HEK293T (cell line): ENCODE measurements at regions not wholly inside any gene's neighbourhood (a gene's known extent, or its start where the extent isn't known, plus 50 kb on each side); places are given as distances from the start of the nearest gene placed in this dataset.
"Not testable (repeated sequence)": the region's sequence is repeated elsewhere in the genome, so short reads cannot be mapped to it uniquely, and the experiment has no call there.

Source experiments
- CTCF ChIA-PET: fragments of 350-600 bp; formaldehyde crosslinking; extraction: SDS; loops from one replicate; lab custom pipeline; 2021; ENCODE audit warnings: antibody characterized with exemption, inconsistent platforms; lab: Yijun Ruan, JAX
- POLR2A ChIA-PET: fragments of 350-600 bp; formaldehyde crosslinking; extraction: SDS; loops from one replicate; lab custom pipeline; 2020; ENCODE audit warnings: antibody characterized with exemption, inconsistent platforms; lab: Yijun Ruan, JAX
- DNase-seq: peaks from one replicate; pipeline ENCODE4 v3.0.0; 2012; ENCODE audit warnings: mixed read lengths; ENCODE audit errors: extremely low spot score
- ARNT ChIP-seq: fragments of 450-650 bp; IDR thresholded peaks from 2 replicates; pipeline ENCODE4 v1.6.1; 2017; ENCODE audit warnings: mild to moderate bottlenecking
- BHLHE40 ChIP-seq: fragments of 450-650 bp; IDR thresholded peaks from 2 replicates; pipeline ENCODE4 v1.6.1; 2016; ENCODE audit warnings: mild to moderate bottlenecking, moderate library complexity, borderline replicate concordance
- CTBP1 ChIP-seq: fragments of 450-650 bp; IDR thresholded peaks from 2 replicates; pipeline ENCODE4 v1.6.1; 2016; ENCODE audit warnings: borderline replicate concordance
- ELF4 ChIP-seq: fragments of 450-650 bp; IDR thresholded peaks from 2 replicates; pipeline ENCODE4 v1.6.1; 2017; ENCODE audit warnings: antibody characterized with exemption
- FOXA1 ChIP-seq: fragments of 450-650 bp; IDR thresholded peaks from 2 replicates; pipeline ENCODE4 v1.6.1; 2016; ENCODE audit warnings: mild to moderate bottlenecking
- FOXK2 ChIP-seq: fragments of 450-650 bp; IDR thresholded peaks from 2 replicates; pipeline ENCODE4 v1.6.1; 2016; ENCODE audit warnings: mild to moderate bottlenecking
- FOXM1 ChIP-seq: fragments of 450-650 bp; IDR thresholded peaks from 2 replicates; pipeline ENCODE4 v1.6.1; 2017; ENCODE audit warnings: mild to moderate bottlenecking, borderline replicate concordance
- HDGF ChIP-seq: fragments of 450-650 bp; IDR thresholded peaks from 2 replicates; pipeline ENCODE4 v1.6.1; 2017; ENCODE audit warnings: antibody characterized with exemption, borderline replicate concordance
- L3MBTL2 ChIP-seq: fragments of 450-650 bp; conservative IDR thresholded peaks from 2 replicates; pipeline ENCODE4 v1.6.1; 2016; ENCODE audit warnings: mild to moderate bottlenecking
- LEF1 ChIP-seq: fragments of 450-650 bp; IDR thresholded peaks from 2 replicates; pipeline ENCODE4 v1.6.1; 2017; ENCODE audit warnings: mild to moderate bottlenecking, borderline replicate concordance
- NFRKB ChIP-seq: fragments of 450-650 bp; IDR thresholded peaks from 2 replicates; pipeline ENCODE4 v1.6.1; 2016; ENCODE audit warnings: mild to moderate bottlenecking, moderate library complexity
- SP1 ChIP-seq: fragments of 450-650 bp; IDR thresholded peaks from 2 replicates; pipeline ENCODE4 v1.6.1; 2017
- SUZ12 ChIP-seq: fragments of 450-650 bp; IDR thresholded peaks from 2 replicates; pipeline ENCODE4 v1.6.1; 2016; ENCODE audit warnings: mild to moderate bottlenecking
- TARDBP ChIP-seq: fragments of 450-650 bp; IDR thresholded peaks from 2 replicates; pipeline ENCODE4 v1.6.1; 2016
- ZNF384 ChIP-seq: fragments of 450-650 bp; IDR thresholded peaks from 2 replicates; pipeline ENCODE4 v1.6.1; 2016
- TF ChIP-seq, protein P1 (sequence below): fragments of 450-650 bp; IDR thresholded peaks from 2 replicates; pipeline ENCODE4 v1.6.1; 2016

DNA sequence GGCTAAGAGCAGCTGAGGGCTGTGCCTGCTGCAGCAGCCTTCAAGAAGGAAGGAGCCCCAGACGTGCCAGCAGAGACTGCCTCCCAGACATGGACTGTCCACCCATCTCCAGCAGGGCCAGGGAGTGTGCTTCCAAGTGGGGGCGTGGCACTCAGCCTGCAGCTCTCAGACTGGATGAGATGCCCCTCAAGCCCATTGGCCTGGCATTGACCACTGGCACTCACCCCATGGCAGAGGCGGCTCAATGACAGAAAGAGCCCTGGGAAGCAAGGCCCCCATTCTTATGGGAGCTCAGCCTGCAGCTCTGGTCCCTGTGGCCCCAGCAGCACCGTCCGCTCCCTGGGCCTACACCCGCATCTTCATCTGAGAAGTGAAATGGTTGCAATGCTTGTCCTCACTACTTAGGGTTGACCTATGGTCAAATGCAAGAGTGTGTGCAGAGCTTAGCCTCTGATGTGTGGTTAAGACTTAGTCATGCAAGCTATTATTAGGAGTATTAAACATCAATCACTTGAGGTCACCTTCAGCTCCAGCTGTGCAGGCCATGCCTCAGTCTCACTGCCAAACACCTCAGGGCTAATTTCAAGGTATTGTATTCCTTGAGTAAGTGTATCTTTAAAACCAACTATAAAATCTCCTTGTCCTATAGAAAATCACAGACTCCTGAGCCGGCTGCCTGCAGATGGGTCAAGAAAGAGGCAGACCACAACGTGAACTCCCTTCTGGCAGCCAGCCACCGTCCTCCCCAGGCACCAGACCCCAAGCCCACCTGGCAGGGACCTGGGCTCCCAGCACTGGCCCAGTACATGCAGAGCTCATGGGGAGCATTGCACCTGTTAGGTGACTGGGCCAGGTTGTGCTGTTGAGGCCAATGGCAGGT lies 194.8 kb downstream of the NDUFA10 start:
- ChIA-PET POLR2A (no interaction called here), CTCF (no interaction called here)
- no peak for DNase-seq
- TF ChIP-seq ARNT (no peak), ELF4 (no peak), LEF1 (no peak), SP1 (no peak), HDGF (no peak), NFRKB (no peak), FOXA1 (no peak), FOXM1 (no peak), L3MBTL2 (no peak), SUZ12 (no peak), ZNF384 (no peak), BHLHE40 (no peak)

DNA sequence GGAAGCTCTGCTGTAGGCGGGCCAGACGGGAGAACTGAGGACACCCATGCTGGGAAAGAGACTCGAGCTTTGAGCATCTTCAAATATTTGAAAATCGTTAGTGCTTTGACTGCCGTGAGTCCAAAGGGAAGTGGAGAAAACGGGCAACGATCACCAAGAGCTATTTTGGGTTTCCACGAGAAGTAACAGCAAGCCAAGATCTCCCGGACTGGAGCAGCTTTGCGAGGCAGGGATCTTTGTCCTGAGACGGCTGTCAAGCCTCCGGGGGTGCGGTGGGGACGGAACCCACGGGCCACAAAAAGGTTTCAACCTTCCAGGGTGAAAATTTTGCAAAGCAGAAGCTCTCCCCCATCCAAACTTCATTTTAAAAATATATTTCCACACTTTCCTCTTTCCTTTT lies 195.8 kb downstream of the NDUFA10 start:
- no peak for DNase-seq
- CTCF ChIA-PET = no interaction called here
- POLR2A ChIA-PET = no interaction called here
- TF ChIP-seq ELF4 (no peak), TARDBP (no peak), SUZ12 (no peak), SP1 (no peak), CTBP1 (no peak), BHLHE40 (no peak), HDGF (no peak), NFRKB (no peak), ARNT (no peak), LEF1 (no peak), ZNF384 (no peak), FOXM1 (no peak), L3MBTL2 (no peak), FOXK2 (no peak)
- TF ChIP-seq, protein P1, sequence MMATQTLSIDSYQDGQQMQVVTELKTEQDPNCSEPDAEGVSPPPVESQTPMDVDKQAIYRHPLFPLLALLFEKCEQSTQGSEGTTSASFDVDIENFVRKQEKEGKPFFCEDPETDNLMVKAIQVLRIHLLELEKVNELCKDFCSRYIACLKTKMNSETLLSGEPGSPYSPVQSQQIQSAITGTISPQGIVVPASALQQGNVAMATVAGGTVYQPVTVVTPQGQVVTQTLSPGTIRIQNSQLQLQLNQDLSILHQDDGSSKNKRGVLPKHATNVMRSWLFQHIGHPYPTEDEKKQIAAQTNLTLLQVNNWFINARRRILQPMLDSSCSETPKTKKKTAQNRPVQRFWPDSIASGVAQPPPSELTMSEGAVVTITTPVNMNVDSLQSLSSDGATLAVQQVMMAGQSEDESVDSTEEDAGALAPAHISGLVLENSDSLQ = no peak

DNA sequence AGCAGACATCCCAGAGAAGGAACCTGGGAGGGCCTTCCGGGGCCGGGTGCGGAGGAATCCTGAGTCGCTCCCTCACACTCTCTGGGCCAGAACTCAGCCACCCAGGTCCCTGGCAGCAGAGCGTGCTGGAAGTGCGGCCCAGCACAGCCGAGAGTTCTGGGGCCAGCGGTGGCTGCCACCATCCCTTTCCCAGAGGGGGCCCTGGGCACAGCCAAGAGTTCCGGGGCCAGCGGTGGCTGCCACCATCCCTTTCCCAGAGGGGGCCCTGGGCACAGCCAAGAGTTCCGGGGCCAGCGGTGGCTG lies 196.2 kb downstream of the NDUFA10 start:
- POLR2A ChIA-PET, CTCF ChIA-PET, DNase-seq: not testable (repeated sequence)

DNA sequence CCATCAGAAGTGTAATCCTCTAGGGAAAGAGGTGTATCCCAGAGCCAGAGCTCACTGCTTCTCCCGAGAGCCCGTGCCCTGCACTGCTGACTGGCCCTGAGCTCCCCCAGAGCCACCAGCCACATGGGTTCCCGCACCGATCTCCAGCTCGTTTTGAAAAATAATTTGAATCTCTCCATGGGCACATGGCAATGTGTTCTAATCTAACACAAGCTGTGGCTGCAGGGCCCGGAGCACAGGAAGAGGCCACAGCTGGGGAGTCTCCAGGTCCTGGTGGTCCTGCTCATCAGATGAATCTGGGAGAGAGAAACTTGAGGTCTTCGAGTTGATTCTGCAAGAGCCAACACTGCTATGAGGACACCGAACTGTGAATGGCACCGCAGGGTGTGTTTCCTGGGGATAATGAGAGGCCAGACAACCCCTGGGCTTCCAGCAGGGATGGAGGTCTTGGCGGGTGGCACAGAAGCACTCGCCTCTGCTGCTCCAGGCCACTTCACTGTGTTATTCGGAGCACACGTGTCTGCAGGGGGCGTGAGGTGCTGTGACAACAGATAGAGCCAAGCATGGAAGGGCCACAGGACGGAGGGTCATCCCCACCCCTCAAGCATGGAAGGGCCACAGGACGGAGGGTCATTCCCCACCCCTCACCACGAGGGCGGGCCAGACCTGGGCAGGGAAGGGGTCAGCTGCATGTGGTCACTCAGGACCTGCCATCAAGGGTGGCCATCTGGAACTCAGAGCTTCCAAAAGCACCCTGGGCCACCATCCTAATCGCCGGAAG lies 196.8 kb downstream of the NDUFA10 start:
- DNase-seq = no peak
- TF ChIP-seq LEF1 = no peak
- TF ChIP-seq, protein P1 = no peak
- TF ChIP-seq TARDBP = no peak
- TF ChIP-seq FOXM1 = no peak
- no peak for TF ChIP-seq ARNT
- TF ChIP-seq FOXA1 = no peak
- TF ChIP-seq BHLHE40 = no peak
- TF ChIP-seq ZNF384 = no peak
- TF ChIP-seq NFRKB = no peak
- TF ChIP-seq SUZ12 = no peak
- no peak for TF ChIP-seq L3MBTL2
- no peak for TF ChIP-seq FOXK2
- TF ChIP-seq SP1 = no peak
- no peak for TF ChIP-seq HDGF
- ChIA-PET CTCF (interaction anchor here (0.5 kb wide), 1 partner anchor 161 kb away, joined by 3 read pairs; no protein-coding TSS in a partner anchor), POLR2A (no interaction called here)

DNA sequence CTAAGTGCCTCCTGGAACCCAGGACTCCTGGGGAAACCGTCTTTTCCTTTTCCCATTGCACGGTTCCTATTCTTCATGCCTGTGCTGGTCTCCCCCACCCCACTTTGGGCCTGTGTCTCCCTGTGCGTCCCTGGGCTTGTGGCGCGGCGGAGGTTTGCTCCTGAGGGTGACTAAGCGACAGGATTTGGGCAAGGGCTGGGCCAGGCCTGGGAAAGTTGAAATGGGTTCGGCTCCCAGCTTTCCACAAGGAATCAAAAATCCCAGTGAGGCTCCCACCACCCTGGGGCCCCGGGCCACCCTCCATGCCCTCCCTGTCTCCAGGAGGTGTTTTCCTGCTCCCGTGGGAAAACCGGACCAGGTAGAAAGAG lies 197.6 kb downstream of the NDUFA10 start:
- DNase-seq = no peak
- ChIA-PET CTCF (no interaction called here), POLR2A (no interaction called here)
- no peak for TF ChIP-seq ARNT
- no peak for TF ChIP-seq FOXM1
- no peak for TF ChIP-seq FOXA1
- no peak for TF ChIP-seq ELF4
- no peak for TF ChIP-seq ZNF384
- TF ChIP-seq, protein P1 = no peak
- TF ChIP-seq SUZ12 = no peak
- no peak for TF ChIP-seq CTBP1
- no peak for TF ChIP-seq BHLHE40
- TF ChIP-seq SP1 = no peak
- no peak for TF ChIP-seq NFRKB
- TF ChIP-seq FOXK2 = no peak
- TF ChIP-seq TARDBP = no peak
- TF ChIP-seq L3MBTL2 = no peak
- TF ChIP-seq LEF1 = no peak
